HG02852 (cell line): ENCODE measurements at regions not wholly inside any gene's neighbourhood (a gene's known extent, or its start where the extent isn't known, plus 50 kb on each side); places are given as distances from the start of the nearest gene placed in this dataset.
A peak's percentile ranks its signal among the peaks of the same experiment; 100 is the strongest.

Source experiments
- ATAC-seq: cut with Tn5 transposase; IDR thresholded peaks from one replicate; pipeline ENCODE4 v1.9.1; 2021; ENCODE audit warnings: mild to moderate bottlenecking, moderate library complexity; ENCODE audit not compliant: unreplicated experiment

- no peak for ATAC-seq
Observed at GRCh38 chr16:76612497-76612896, 335.3 kb downstream of the CNTNAP4 start.

DNA sequence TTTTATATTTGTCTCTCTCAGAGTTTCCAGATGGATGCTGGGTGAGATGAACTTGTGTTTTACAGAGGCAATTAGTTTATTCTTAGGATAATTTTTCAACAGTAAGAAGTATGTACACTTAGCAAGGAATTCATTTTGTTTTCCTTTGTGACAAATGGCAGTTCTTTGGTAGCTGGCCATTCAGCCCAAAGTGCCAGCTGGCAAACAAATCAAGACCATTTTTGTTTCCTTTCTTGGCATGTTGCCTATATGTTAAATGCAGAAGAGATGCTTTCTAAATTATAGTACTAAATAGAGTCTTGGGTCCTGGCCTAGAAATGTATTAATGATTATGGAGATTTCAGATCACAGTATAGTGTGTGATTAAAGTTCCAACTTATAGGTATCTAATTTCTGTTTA, 337.1 kb downstream of the CNTNAP4 start:
- ATAC-seq, result no peak

- ATAC-seq, result no peak
Observed at GRCh38 chr16:76622876-76623275, 345.7 kb downstream of the CNTNAP4 start.

GRCh38 chr16:76634847-76635697, 357.9 kb downstream of the CNTNAP4 start:
- no peak for ATAC-seq

DNA sequence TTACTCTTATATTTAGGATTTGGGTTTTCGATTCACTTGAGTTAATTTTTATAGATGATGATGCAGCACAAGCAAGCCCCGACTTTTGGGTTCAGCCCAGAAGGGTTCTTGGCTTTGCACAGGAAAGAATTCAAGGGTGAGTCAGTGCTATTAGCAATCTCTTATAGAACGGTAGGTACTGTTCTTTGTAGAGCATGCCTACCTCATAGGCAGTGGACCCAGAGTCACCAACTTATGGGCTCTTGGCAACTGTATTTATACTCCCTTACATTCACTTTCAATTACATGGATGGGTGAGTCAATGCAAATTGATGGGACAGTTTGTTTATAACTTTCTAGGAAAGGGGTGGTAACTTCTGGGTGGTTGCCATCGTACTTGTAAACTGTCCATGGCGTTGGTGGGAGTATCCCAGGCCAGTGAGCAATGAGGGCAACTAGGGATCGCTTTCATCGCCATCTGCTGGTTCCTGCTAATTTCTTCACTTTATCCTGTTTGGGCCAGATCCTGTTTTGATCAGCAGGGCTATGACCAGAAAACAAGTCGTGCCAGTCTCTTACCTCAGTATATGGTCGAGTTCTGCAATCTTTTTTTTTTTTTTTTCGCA, 362.6 kb downstream of the CNTNAP4 start:
- no peak for ATAC-seq

DNA sequence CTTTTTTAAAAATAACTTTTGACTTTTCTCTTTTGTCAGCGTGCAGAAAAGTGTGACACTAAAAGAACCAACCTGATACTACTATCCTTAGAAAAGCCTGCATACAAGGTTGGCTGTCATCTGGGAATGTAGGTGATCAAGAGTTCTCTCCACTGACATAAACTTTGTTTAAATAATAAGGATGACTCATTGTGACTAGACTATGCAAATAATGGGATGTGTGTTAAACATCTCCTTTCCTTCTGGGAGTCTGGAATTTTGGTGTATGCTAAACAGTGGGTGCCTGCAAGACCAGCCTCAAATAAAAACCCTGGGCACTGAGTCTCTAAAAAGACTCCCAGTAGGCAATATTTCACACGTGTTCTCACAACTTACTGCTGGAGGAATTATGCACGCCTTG, 373.4 kb downstream of the CNTNAP4 start:
- ATAC-seq, result no peak

DNA sequence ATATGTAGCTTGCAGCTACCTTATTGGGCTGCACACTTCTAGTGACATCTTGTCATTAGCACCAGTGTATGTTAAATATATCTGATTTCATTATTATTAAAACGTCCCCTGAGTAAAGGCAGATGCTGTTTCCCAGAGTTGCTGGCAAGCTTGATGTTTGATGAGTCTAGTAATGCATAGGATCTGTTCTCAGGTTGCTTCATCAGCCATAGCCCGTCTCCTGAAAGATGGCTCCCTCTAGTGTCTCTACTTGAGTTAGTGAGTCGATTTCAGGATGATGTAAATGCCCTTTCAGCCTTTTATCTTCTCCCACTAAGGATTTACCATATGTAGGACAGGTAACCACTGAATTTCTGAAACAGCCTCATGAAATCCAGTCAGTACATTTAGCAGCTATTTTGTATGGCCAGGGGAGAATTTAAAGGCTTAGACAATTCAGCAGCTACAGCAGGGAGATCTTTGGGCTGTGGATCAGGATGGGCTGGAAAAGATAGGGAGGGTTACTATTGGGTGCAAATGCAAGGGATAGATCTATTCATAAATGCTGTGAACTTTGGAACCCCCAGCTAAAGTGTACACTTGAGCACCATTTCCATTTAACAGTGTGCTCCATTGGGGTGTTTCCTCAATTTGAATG, 376.3 kb downstream of the CNTNAP4 start:
- peak; percentile 90 for ATAC-seq

DNA sequence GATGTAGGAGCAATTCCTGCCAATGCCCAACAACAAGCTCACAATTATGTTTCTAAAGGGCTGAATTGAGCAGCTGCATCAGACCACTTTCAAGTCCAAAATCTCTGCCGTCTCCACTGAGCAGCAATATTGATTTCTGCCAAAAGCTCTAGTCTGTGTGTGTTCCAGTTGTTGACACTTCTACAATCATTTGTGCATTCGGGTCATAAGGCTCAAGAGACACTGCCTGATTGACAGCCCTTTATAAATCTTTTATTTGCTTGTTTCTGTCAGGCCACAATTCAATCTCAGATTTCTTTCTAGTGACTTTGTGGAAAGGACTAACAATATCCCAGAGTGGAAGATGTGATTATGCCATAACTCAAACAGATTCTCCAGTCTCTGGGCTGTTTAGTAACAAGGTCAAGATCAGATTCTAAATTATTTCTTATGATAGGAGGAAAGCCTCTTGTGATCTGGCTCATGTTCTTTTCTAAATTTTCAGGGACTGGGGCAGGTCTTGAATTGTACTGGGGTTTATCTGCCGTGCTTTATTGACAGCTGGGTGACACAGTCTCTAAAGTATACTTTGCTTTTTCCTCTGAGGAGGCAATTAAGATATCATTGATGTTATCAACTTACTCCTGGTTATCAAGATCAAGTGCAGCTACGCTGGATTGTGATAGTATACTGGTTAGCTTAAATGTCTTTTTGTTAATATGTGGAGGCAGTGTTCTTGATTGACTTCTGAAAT, 377.1 kb downstream of the CNTNAP4 start:
- no peak for ATAC-seq

DNA sequence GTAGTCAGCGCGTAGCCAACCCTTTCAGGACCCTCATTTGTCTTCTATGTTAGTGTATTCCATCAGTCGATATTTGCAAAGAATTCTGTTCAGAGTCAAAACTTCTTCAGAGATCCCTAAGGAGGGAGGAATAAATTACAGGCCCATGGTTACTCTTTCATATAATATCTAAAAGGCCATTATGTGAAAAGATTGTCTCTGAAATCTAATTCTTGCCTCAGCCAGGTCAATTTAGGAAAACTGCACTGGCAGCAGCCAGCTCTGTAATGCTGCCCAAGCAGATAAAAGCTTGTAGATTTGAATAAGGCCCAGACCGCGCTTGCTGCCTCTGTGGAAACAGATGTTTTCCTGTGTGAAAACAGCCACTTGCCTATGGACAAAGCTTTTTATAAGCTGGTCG, 379.8 kb downstream of the CNTNAP4 start:
- no peak for ATAC-seq

DNA sequence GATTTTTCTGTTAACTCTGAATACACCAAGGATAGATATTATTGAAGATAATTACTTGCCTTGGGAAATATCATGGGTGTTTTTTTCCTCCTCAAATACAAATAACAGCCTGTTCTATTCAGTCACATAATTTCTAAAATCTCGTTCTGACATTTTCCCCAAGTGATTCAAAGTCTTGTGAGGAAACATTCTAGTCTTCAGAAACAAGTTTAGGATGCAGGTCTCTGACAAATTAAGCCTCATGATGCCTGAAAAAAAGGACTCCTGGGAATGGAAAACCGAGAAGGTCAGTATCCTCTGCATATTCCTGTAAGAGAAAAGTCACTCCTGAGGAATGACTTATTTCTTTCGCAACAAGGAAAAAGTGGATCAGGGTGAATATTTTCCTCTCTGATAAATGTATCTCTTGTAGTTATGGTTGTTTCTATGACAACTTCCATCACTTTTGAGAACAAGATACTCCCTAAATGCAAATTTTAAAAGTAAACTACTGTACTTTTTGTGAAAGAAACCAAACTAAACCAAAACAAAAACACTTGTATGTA, 384.6 kb downstream of the CNTNAP4 start:
- ATAC-seq, result no peak

DNA sequence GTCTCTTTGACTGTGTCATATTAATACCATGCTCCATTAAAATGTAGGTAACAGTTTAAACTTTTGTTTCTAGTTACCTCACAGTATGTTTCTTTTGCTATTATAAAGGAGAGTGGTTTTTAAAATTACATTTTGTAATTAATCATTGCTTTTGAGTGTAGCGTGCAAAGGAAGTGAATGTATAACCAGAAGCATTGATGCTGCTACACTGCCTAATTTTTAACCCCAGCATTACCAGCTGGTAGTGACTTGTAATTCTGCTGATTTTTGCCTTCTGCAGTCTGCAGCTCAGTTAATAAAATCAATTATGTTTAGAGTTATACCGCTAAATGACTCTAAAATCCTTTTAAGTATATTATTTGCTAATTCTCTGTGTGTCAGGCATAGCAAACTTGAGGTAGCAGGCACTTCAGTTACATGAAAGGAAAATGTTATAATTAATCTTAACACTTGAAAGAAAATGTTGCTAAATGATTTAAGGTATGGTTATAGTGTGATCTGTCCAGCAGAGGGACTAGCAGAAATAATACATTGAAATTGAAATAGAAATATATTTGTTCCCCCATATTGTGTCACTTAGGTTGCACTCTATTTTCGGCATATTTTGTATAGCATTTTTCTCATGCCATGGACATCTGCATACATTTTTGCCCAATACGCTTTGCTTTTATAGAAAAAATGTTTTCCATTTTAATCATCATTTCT, 388.5 kb downstream of the CNTNAP4 start:
- no peak for ATAC-seq

DNA sequence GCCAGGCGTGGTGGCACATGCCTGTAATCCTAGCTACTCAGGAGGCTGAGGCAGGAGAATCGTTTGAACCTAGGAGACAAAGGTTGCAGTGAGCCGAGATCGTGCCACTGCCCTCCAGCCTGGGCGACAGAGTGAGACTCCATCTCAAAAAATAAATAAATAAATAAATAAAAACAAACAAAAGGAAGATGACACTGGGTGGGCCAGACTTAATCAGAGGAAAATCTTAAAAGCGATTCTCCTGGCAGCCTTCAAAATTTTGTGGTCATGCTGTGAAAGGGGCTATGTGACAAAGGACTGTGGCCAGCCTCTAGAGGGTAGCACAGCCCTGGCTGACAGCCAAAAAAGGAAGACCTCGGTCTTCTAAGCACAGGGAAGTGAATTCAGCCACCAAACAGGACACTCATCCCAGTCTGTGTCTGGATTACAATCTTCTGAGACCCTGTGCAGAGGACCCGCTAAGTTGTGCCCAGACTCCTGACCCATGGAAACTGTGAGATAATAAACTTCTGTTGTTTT, 391.1 kb downstream of the CNTNAP4 start:
- ATAC-seq, result no peak

GRCh38 chr16:76669288-76669687, 392.1 kb downstream of the CNTNAP4 start:
- ATAC-seq, result no peak

DNA sequence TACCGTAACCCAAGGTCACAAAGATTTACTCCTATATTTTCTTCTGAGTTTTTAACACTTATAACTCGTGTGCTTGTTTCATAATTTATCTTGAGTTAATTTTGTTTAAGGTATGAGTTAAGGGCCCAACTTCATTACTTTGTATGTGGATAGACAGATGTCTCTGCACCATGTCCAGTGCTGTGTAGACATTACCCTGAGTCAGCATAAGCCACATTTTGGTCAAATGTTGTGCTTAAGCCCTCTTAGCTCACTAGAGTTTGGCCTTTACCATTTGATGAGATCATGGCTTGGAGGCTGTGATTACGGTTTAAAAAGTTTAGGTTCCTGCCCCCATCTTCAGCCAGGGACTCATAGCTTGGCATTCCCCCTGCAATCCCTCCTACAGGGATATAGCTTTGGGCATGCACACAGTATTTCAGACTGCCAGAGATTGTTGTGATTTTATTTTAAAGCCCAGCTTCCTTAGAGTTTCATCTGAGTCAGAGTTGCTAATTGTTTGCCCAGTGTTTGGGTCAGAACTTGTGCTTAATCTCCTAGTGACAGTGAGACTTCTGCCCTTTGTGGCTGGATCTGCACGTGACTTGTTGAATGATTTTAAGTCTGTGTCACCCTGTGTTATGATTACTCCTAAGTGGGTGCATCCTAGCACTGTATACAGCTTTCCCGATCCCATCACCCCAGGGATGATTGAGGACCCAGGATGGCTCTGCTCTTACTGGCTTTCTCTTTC, 393.1 kb downstream of the CNTNAP4 start:
- no peak for ATAC-seq

GRCh38 chr16:76676356-76676755, 399.2 kb downstream of the CNTNAP4 start:
- ATAC-seq, result no peak

DNA sequence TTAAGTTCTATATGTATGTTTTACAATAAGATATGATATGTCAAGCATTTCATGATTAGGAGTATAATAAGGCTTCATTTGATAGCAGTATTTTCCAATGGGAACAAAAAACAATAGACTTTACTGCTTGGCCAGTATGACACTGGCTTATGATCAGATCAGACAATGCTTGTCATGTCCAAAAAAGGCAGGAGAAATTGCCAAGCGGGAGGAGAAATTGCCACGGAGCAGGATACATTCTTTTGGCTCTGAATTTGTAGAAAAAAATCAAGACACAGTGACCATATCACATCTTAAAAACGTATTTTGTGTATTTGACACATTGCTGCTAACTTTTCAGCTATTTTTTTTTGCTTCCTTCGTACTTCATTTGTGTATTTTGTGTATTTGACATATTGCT, 404.1 kb downstream of the CNTNAP4 start:
- ATAC-seq, result no peak

DNA sequence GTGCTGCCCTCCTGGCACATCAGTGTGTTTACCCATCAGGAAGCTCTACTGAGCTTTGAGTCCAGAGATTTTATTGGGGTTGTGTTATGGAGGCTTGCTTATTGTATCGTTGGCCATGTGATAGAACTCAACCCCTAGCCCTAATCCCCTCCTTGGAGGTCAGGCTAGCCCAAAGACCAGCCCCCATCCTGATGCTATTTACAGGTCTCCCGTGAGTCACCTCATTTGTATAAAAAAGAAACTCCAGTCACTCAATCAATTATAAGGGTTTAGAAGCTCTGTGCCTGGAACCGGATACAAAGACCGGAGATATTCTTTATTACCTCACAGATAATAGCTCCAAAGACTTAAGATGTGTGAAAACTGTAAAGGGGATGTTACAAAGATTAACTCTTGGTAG, 405.9 kb downstream of the CNTNAP4 start:
- ATAC-seq, result no peak

DNA sequence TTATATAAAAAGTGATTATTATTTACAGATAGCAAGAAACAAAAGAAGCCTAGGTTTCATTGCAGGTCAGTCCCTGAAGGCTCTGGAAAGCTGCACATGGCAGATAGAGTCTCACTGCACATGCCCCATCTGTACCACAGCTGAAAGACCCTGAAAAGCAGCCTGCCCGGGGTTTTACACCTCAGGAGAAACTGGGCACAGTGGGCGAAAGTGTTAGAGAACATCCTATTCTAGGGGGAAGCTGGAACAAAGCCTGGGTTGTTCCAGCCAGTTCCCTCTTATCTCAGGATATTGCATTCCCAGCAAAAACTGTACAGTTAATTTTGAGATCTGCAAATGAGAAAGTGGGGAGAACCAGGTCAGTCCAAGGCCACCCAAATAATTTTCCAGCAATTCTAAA, 419.7 kb downstream of the CNTNAP4 start:
- no peak for ATAC-seq

DNA sequence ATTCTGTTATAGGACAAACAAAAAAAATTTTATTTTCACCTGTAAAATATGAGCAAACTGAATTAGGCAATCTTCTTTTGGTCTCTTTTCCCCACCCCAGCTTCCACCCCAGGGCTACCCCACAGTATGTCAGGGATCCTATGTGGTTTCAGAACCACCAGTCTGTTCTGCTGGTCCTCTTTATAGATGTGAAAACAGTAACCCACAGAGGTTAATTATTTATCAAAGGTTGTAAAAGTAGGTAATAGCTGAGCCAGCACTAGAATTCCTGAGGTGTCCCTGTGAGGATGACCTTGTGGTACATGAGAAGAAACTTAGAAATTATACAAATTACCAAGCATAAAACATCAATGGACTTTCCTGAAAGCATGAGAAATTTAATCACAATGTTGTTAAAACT, 428.7 kb downstream of the CNTNAP4 start:
- ATAC-seq, result no peak

- ATAC-seq, result no peak
Observed at GRCh38 chr16:76713191-76713590, 436.0 kb downstream of the CNTNAP4 start.
